Activated CD8-positive, alpha-beta memory T cell treated with anti-CD3 and anti-CD28 coated beads, Interleukin-2, amount 50 U/mL, for 4 hours (primary cell): ENCODE measurements at regions not wholly inside any gene's neighbourhood (a gene's known extent, or its start where the extent isn't known, plus 50 kb on each side); places are given as distances from the start of the nearest gene placed in this dataset.
"Not testable (repeated sequence)": the region's sequence is repeated elsewhere in the genome, so short reads cannot be mapped to it uniquely, and the experiment has no call there.

Experiments
- DNase-seq: peaks from one replicate; pipeline ENCODE4 v3.0.0-alpha.2; 2020

DNA sequence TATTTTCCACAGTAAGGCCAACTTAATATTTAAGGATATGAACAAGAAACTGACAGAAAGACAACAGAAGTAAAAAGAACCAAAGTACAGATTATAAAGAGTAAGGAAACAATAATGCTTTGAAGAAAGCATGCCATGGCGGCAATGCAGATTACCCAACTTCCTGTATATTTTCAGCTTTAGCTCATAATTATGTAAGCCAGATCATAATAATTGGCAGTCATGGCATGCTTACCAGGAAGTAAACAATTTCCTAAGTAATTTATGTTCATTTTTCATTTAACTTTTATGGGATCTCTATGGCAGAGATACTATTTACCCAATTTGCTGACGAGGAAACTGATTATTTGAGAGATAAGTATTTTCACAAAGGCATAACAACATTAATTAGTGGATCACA lies 988.7 kb downstream of the HACE1 start:
- DNase-seq, result no peak

DNA sequence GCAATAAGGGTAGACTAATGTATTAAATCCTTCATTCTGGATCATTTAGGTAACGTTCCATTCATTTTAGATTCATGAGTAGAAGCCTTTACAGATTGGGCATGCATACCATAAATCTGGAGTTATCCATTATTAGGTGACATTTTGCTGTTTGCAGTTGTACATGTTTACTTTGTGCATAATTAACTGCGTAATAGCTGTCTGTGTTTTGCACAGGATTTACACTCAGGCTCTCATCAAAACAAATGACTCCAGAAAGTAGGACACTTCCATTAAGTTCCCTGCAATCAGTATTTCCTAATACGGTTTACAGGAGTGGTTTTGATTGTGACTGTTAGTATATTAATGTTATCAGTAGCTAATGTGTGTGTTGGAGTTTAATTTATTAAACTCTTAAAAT lies 997.4 kb downstream of the HACE1 start:
- no peak for DNase-seq

GRCh38 chr6:103858003-103858402 lies 1001.7 kb downstream of the HACE1 start:
- DNase-seq, result no peak

GRCh38 chr6:103855750-103856149 lies 1004.0 kb downstream of the HACE1 start:
- DNase-seq, result no peak

GRCh38 chr6:103854059-103854458 lies 1005.7 kb downstream of the HACE1 start:
- DNase-seq, result no peak

DNA sequence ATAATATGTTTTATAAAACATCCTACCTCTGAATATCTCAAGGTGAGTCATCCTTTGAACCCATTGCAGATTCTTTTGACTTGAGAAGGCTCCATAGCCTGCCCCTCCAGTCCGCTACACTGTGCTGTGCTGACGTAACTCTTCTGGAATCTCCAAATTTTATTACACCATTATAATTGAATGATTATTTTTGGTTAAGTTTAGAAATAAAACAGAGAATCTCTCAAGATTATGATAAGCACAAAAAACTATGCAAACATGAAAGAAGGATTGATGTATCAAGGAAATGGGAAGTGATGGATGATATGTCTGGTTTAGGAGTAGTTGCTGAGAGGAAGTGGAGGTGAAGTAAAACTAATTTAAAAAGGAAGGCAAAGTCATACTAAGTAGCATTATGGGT lies 1021.3 kb downstream of the HACE1 start:
- DNase-seq, result no peak

- no peak for DNase-seq
These were observed 1033.5 kb downstream of the HACE1 start for GRCh38 chr6:103826209-103826608.

- DNase-seq, result no peak
These were observed 1039.6 kb downstream of the HACE1 start for GRCh38 chr6:103820148-103820547.

- no peak for DNase-seq
These were observed 1040.2 kb downstream of the HACE1 start for GRCh38 chr6:103819509-103819908.

DNA sequence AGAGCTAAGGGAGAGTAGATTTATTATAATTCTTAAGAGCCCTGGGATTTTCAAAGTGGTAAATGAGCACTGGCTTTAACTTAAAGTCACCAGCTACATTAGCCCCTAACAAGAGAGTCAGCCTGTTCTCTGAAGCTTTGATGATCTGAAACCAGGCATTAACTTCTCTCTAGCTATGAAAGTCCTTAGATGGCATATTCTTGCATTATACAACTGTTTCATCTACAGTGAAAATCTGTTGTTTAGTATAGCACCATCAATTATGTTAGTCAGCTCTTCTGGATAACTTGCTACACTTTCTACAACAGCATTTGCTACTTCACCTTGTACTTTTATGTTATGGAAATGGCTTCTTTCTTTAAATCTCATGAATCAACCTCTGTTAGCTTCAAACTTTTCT lies 1046.7 kb downstream of the HACE1 start:
- DNase-seq, result no peak

DNA sequence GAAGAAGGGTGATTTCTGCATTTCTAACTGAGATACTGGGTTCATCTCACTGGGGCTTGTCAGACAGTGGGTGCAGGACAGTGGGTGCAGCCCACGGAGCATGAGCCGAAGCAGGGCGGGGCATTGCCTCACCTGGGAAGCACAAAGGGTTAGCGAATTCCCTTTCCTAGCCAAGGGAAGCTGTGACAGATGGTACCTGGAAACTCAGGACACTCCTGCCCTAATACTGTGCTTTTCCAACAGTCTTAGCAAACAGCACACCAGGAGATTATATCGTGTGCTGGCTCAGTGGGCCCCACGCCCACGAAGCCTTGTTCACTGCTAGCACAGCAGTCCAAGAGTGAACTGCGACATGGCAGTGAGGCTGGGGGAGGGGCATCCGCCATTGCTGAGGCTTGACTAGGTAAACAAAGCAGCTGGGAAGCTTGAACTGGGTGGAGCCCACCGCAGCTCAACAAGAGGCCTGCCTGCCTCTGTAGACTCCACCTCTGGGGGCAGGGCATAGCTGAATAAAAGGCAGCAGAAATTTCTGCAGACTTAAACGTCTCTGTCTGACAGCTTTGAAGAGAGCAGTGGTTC lies 1057.7 kb downstream of the HACE1 start:
- not testable (repeated sequence) for DNase-seq

GRCh38 chr6:103799971-103800670 lies 1059.6 kb downstream of the HACE1 start:
- DNase-seq, result no peak

- no peak for DNase-seq
These were observed 1061.6 kb downstream of the HACE1 start for GRCh38 chr6:103798166-103798565.

DNA sequence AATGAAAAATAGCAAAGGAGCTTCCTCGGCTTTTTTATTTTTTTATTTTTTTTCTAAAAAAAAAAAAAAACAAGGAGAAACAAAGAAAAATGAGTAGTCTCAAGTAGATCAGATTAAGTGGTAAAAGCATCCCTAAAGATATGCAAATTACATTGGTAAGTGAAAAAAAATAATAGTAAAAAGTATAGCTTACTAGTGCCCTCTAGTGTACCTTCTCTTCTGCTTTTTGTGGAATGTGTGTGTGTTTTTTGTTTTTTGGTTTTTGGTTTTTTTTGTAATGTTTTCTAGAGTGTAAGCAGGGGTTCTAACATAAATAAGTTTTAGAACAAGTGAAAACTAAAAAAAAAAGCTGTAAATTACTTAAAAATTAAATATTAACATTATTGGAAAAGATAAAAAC lies 1062.0 kb downstream of the HACE1 start:
- no peak for DNase-seq

DNA sequence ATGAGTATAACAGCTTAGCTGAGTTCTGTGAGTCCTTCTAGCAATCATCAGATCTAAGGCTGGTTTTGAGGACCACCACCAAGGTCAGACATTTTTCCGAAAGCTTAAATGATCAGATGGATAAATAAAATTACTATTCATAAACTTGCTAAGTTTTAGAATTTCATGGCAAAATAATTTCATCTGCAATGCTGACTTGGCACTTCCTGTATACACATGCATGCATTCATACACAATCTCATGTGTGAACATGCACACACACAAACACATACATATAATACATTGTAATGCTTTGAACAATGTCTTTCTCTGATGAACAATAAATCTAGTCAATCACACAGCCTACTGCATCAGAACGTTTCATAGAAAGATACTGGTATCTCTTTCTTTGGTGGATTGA lies 1068.3 kb downstream of the HACE1 start:
- DNase-seq, result no peak

GRCh38 chr6:103784117-103784516 lies 1075.6 kb downstream of the HACE1 start:
- DNase-seq, result no peak

DNA sequence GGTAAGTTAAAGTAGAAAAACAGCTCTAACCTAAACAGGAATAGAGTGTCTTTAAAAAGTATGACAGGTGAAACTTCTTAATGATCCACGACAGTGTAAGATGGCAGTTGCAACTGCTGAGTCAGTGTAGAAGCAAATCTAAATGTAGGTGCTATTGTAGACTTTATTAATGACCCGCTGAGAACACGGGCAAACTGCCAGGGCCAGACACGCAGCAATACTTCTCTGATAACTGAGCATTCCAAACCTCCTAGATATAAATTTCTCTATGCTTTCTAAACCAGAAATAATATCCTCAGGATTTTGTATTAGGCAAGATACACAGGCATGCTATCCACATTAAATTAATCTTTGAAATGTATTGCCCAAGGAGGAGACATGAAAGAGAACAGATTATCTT lies 1076.4 kb downstream of the HACE1 start:
- no peak for DNase-seq

DNA sequence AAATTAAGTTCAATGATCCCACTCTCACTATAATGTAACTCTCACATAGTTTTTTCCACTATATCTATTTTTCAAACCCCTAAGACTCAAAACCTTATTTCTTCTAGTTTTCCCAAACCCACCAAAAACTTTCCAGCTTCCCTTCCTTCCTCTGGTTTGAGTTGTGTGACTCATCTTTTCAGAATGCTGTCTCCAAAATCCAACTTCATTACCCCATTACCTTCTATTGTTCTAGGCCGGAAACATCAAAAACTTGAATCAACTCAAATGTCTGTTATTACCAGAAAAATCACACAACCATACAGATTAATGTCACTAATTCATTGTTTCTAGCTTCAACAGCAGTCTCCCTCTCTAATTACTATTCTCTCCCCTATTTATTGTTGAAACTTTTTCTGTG lies 1090.3 kb downstream of the HACE1 start:
- DNase-seq, result no peak

DNA sequence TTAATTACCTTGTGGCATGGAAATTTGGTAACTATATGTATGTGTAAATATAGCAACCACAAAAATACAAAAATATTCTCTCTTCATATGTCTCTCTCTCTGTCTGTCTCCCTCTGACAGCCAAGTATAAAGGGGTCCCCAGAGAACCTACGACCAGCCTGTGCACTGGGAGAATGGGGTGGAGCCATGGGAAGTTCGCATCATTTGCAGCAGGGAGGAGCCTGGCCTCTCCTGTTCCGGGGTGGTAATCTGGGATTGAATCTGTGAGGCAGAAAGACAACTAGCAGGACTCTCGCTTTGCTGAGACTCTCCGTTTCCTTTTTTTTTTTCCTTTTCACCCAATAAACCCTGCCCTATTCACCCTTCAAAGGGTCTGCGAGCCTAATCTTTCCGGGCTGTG lies 1109.1 kb downstream of the HACE1 start:
- DNase-seq, result no peak

- DNase-seq, result no peak
These were observed 1125.7 kb downstream of the HACE1 start for GRCh38 chr6:103734016-103734415.

GRCh38 chr6:103729658-103730057 lies 1130.1 kb downstream of the HACE1 start:
- no peak for DNase-seq

DNA sequence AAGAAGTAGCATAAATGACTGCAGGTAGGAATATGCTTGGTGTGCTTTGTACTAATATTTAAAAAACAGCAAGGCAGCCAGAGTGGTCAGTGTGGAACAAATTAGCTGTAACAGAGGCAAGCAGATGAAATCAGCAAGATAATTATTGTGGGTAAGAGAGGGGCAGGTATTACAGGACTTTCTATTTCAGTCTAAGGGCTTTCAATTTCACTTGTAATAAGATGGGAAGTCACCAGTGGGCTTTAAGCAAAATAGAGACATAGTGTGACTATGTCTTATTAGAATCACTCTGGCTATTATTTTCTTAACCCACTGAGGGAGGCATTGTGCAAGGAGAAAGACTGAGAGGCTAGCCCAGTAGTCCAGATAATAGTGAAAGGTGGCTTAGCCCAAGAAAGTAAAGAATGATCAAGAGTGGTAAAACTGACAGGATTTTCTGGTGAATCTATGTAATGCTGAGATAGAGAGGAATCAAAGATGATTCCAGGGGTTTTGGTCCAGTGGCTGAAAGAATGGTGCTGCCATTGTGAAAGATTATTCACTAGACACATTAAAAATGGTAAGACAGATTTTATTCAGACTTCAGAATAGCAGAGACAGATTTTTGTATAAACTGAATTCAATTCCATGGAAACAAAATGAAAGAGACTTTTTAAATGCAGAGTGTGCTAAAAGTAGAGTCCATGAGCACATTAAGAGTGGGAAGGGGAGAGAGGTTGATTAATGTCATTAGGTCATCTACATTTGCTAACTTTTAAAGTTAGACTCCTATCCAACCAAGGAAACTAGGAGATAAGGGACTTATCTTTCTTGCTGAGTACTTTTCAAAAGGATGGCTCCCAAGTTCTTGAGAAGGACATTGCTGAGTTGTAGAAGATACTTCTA lies 1136.0 kb downstream of the HACE1 start:
- no peak for DNase-seq

GRCh38 chr6:103722683-103723082 lies 1137.0 kb downstream of the HACE1 start:
- no peak for DNase-seq

- DNase-seq, result no peak
These were observed 1137.8 kb downstream of the HACE1 start for GRCh38 chr6:103721923-103722322.
